Smooth muscle cell (in vitro differentiated cells): ENCODE measurements at regions not wholly inside any gene's neighbourhood (a gene's known extent, or its start where the extent isn't known, plus 50 kb on each side); places are given as distances from the start of the nearest gene placed in this dataset.

ENCODE experiments used
- DNase-seq: peaks from one replicate; lab custom pipeline; 2025; ENCODE audit not compliant: unreplicated experiment; lab: John Stamatoyannopoulos, UW
- H2AFZ ChIP-seq: fragments of 200-600 bp; sonication (generic); 2 replicates; pipeline ENCODE4 v1.6.0; 2016; ENCODE audit warnings: antibody characterized with exemption, low read depth, mild to moderate bottlenecking
- H3F3A ChIP-seq: fragments of 200-600 bp; sonication (generic); 2 replicates; pipeline ENCODE4 v1.6.0; 2017; ENCODE audit warnings: antibody characterized with exemption, low read depth
- H3K27ac ChIP-seq: fragments of 200-600 bp; sonication (generic); 2 replicates; pipeline ENCODE4 v1.5.1; 2016; ENCODE audit warnings: low read depth, mild to moderate bottlenecking
- H3K27me3 ChIP-seq: fragments of 200-600 bp; sonication (generic); 2 replicates; pipeline ENCODE4 v1.6.1; 2016; ENCODE audit warnings: low read depth, mild to moderate bottlenecking
- H3K36me3 ChIP-seq: fragments of 200-600 bp; sonication (generic); 2 replicates; pipeline ENCODE4 v1.5.1; 2016; ENCODE audit warnings: low read depth
- H3K4me1 ChIP-seq: fragments of 200-600 bp; sonication (generic); 2 replicates; pipeline ENCODE4 v1.5.1; 2016; ENCODE audit warnings: low read depth
- H3K4me2 ChIP-seq: fragments of 200-600 bp; sonication (generic); 2 replicates; pipeline ENCODE4 v1.6.0; 2016; ENCODE audit warnings: mild to moderate bottlenecking
- H3K4me3 ChIP-seq: fragments of 200-600 bp; sonication (generic); 2 replicates; pipeline ENCODE4 v1.5.1; 2016; ENCODE audit warnings: mild to moderate bottlenecking
- H3K79me2 ChIP-seq: fragments of 200-600 bp; sonication (generic); 2 replicates; pipeline ENCODE4 v1.6.0; 2016; ENCODE audit warnings: low read depth, mild to moderate bottlenecking
- H3K9ac ChIP-seq: fragments of 200-600 bp; sonication (generic); 2 replicates; pipeline ENCODE4 v1.6.0; 2016; ENCODE audit warnings: low read depth
- H3K9me3 ChIP-seq: fragments of 200-600 bp; sonication (generic); replicated peaks from 2 replicates; pipeline ENCODE4 v1.5.1; 2016; ENCODE audit warnings: low read depth
- H4K20me1 ChIP-seq: fragments of 200-600 bp; sonication (generic); 2 replicates; pipeline ENCODE4 v1.6.0; 2016; ENCODE audit warnings: low read depth
- WGBS: methylation state at CpG from one replicate; pipeline ENCODE4 v1.1.7; 2016; ENCODE audit warnings: low lambda C conversion rate; 5-methylcytosine and 5-hydroxymethylcytosine counted together
- TF ChIP-seq, protein P1 (sequence below): fragments of 200-600 bp; sonication (generic); IDR thresholded peaks from 2 replicates; pipeline ENCODE4 v1.5.1; 2017; ENCODE audit warnings: borderline replicate concordance, mild to moderate bottlenecking, antibody characterized with exemption; ENCODE audit not compliant: insufficient read depth, poor library complexity, severe bottlenecking

GRCh38 chrX:22526339-22526738 lies 253.6 kb downstream of the CBLL2 start:
- H3K4me3 ChIP-seq = no peak overlapping the region
- H3K9me3 ChIP-seq = no peaks in the 10 kb centered on the region
- H3K27me3 ChIP-seq = no peaks in the 10 kb centered on the region
- H3K79me2 ChIP-seq = no peaks in the 10 kb centered on the region
- no peak overlapping the region for H2AFZ ChIP-seq
- DNase-seq = no peak
- no peaks in the 10 kb centered on the region for H3F3A ChIP-seq
- no peaks in the 10 kb centered on the region for H3K4me1 ChIP-seq
- 55% methylated on average over 3 of the region's 3 CpGs for WGBS
- no peaks in the 10 kb centered on the region for H4K20me1 ChIP-seq
- no peak overlapping the region for H3K9ac ChIP-seq
- H3K36me3 ChIP-seq = no peaks in the 10 kb centered on the region
- no peak overlapping the region for H3K4me2 ChIP-seq
- H3K27ac ChIP-seq = peak overlapping the region; percentile 66
- TF ChIP-seq, protein P1, sequence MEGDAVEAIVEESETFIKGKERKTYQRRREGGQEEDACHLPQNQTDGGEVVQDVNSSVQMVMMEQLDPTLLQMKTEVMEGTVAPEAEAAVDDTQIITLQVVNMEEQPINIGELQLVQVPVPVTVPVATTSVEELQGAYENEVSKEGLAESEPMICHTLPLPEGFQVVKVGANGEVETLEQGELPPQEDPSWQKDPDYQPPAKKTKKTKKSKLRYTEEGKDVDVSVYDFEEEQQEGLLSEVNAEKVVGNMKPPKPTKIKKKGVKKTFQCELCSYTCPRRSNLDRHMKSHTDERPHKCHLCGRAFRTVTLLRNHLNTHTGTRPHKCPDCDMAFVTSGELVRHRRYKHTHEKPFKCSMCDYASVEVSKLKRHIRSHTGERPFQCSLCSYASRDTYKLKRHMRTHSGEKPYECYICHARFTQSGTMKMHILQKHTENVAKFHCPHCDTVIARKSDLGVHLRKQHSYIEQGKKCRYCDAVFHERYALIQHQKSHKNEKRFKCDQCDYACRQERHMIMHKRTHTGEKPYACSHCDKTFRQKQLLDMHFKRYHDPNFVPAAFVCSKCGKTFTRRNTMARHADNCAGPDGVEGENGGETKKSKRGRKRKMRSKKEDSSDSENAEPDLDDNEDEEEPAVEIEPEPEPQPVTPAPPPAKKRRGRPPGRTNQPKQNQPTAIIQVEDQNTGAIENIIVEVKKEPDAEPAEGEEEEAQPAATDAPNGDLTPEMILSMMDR = no peak

DNA sequence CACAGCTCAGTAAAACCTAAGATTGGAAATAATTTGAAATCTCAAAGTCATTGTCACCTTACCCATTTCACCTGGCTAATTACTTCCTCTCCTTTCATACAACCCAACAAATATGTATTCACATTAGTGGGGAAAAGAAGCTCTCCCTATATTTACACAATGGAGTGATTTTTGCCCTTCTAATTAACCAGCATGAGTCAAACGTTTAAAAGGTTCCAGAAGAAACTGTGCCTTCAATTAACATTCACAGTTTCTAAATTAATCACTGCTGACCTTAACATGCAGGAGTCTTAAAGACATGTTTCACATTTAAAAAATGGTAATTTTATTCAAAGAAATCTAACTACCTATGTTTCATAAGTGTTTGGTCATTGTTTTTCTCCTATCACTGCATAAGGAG lies 254.6 kb downstream of the CBLL2 start:
- H3K4me3 ChIP-seq = no peak overlapping the region
- no peaks in the 10 kb centered on the region for H3F3A ChIP-seq
- H4K20me1 ChIP-seq = no peaks in the 10 kb centered on the region
- H3K9ac ChIP-seq = no peak overlapping the region
- no peak overlapping the region for H3K4me2 ChIP-seq
- no peaks in the 10 kb centered on the region for H3K9me3 ChIP-seq
- TF ChIP-seq, protein P1 = no peak
- no peaks in the 10 kb centered on the region for H3K27me3 ChIP-seq
- no peak overlapping the region for H2AFZ ChIP-seq
- no peak overlapping the region for H3K27ac ChIP-seq
- WGBS = 55% methylated on average over 1 of the region's 1 CpG
- DNase-seq = no peak
- no peaks in the 10 kb centered on the region for H3K36me3 ChIP-seq
- H3K4me1 ChIP-seq = no peaks in the 10 kb centered on the region
- H3K79me2 ChIP-seq = no peaks in the 10 kb centered on the region

- H3K4me1 ChIP-seq = no peaks in the 10 kb centered on the region
- H2AFZ ChIP-seq = no peak overlapping the region
- TF ChIP-seq, protein P1 = no peak
- H3K9me3 ChIP-seq = no peaks in the 10 kb centered on the region
- H3K27me3 ChIP-seq = no peaks in the 10 kb centered on the region
- WGBS = 91% methylated on average over 5 of the region's 5 CpGs
- H3K79me2 ChIP-seq = no peaks in the 10 kb centered on the region
- DNase-seq = no peak
- H3F3A ChIP-seq = no peaks in the 10 kb centered on the region
- H4K20me1 ChIP-seq = no peaks in the 10 kb centered on the region
- no peak overlapping the region for H3K27ac ChIP-seq
- no peaks in the 10 kb centered on the region for H3K36me3 ChIP-seq
- H3K4me2 ChIP-seq = no peak overlapping the region
- H3K4me3 ChIP-seq = no peak overlapping the region
- no peak overlapping the region for H3K9ac ChIP-seq
These were observed 261.2 kb downstream of the CBLL2 start for GRCh38 chrX:22533898-22534297.

- H3K36me3 ChIP-seq = no peaks in the 10 kb centered on the region
- H3K4me2 ChIP-seq = no peak overlapping the region
- no peaks in the 10 kb centered on the region for H4K20me1 ChIP-seq
- WGBS = 68% methylated on average over 5 of the region's 5 CpGs
- H3F3A ChIP-seq = no peaks in the 10 kb centered on the region
- DNase-seq = no peak
- H3K27me3 ChIP-seq = no peaks in the 10 kb centered on the region
- H3K4me3 ChIP-seq = no peak overlapping the region
- no peaks in the 10 kb centered on the region for H3K79me2 ChIP-seq
- TF ChIP-seq, protein P1 = no peak
- H3K27ac ChIP-seq = no peak overlapping the region
- no peak overlapping the region for H3K9ac ChIP-seq
- no peaks in the 10 kb centered on the region for H3K9me3 ChIP-seq
- no peaks in the 10 kb centered on the region for H3K4me1 ChIP-seq
- H2AFZ ChIP-seq = no peak overlapping the region
These were observed 261.9 kb downstream of the CBLL2 start for GRCh38 chrX:22534643-22535042.
